SU-DHL-6 (cell line): ENCODE measurements at regions not wholly inside any gene's neighbourhood (a gene's known extent, or its start where the extent isn't known, plus 50 kb on each side); places are given as distances from the start of the nearest gene placed in this dataset.

Experiments
- H2AFZ ChIP-seq: fragments of 200-600 bp; sonication (generic); 2 replicates; pipeline ENCODE4 v1.6.1; 2014; ENCODE audit warnings: low read depth, mild to moderate bottlenecking, moderate library complexity, mixed read lengths, antibody characterized with exemption, low read length; ENCODE audit not compliant: severe bottlenecking
- H3F3A ChIP-seq: fragments of 200-600 bp; shearing (Covaris generic); 2 replicates; pipeline ENCODE4 v1.6.0; 2016; ENCODE audit warnings: antibody characterized with exemption, mild to moderate bottlenecking; ENCODE audit not compliant: insufficient read depth
- H3K27ac ChIP-seq: fragments of 200-600 bp; sonication (generic); 2 replicates; pipeline ENCODE4 v1.5.1; 2016; ENCODE audit warnings: low read depth, mild to moderate bottlenecking, low read length, moderate library complexity, mixed read lengths
- H3K27me3 ChIP-seq: fragments of 200-600 bp; sonication (generic), shearing (Covaris generic); 2 replicates; pipeline ENCODE4 v1.6.0; 2014; ENCODE audit warnings: mild to moderate bottlenecking, low read length
- H3K36me3 ChIP-seq: fragments of 200-600 bp; sonication (generic); 2 replicates; pipeline ENCODE4 v1.6.1; 2014; ENCODE audit warnings: mild to moderate bottlenecking, low read length, mixed read lengths
- H3K4me2 ChIP-seq: fragments of 300-600, 200-600 bp; shearing (Covaris generic), sonication (generic); 2 replicates; pipeline ENCODE4 v1.6.0; 2014; ENCODE audit warnings: low read length, low read depth, mild to moderate bottlenecking; ENCODE audit not compliant: poor library complexity, severe bottlenecking
- H3K4me3 ChIP-seq: fragments of 200-600 bp; sonication (generic); 2 replicates; pipeline ENCODE4 v1.5.1; 2014; ENCODE audit warnings: antibody characterized with exemption, low read length, mild to moderate bottlenecking, mixed read lengths; ENCODE audit not compliant: insufficient read depth, poor library complexity, severe bottlenecking
- H3K79me2 ChIP-seq: fragments of 200-600 bp; sonication (generic); 2 replicates; pipeline ENCODE4 v1.6.1; 2014; ENCODE audit warnings: mild to moderate bottlenecking, low read length, moderate library complexity; ENCODE audit not compliant: insufficient read depth
- H3K9ac ChIP-seq: fragments of 200-600 bp; sonication (generic); 2 replicates; pipeline ENCODE4 v1.7.0; 2014; ENCODE audit warnings: mild to moderate bottlenecking, low read length
- H3K9me2 ChIP-seq: fragments of 200-600 bp; sonication (generic); replicated peaks from 2 replicates; pipeline ENCODE4 v1.6.1; 2014; ENCODE audit warnings: low read length; ENCODE audit not compliant: insufficient read depth
- H3K9me3 ChIP-seq: fragments of 200-600 bp; sonication (generic); 2 replicates; pipeline ENCODE4 v1.6.1; 2014; ENCODE audit warnings: low read length, mixed read lengths; ENCODE audit not compliant: insufficient read depth
- H4K20me1 ChIP-seq: fragments of 200-600 bp; sonication (generic); 2 replicates; pipeline ENCODE4 v1.6.1; 2014; ENCODE audit warnings: low read depth, mild to moderate bottlenecking, antibody characterized with exemption, low read length, moderate library complexity, mixed read lengths
- CTCF ChIP-seq: fragments of 200-600 bp; sonication (generic); IDR thresholded peaks from one replicate; pipeline ENCODE4 v1.5.1; 2017; ENCODE audit warnings: antibody characterized with exemption, mild to moderate bottlenecking, low read length, moderate library complexity; ENCODE audit not compliant: insufficient read depth, poor library complexity, severe bottlenecking
- EZH2phosphoT487 ChIP-seq: fragments of 200-600 bp; sonication (generic), shearing (Covaris generic); conservative IDR thresholded peaks from 2 replicates; pipeline ENCODE4 v1.6.1; 2018; ENCODE audit warnings: mild to moderate bottlenecking, antibody characterized with exemption, low read length, moderate library complexity, mixed read lengths

GRCh38 chr4:52370576-52370975, 288.5 kb downstream of the USP46 start:
- no peak overlapping the region for H3K4me3 ChIP-seq
- no peaks in the 10 kb centered on the region for H4K20me1 ChIP-seq
- H3K27me3 ChIP-seq, result no peaks in the 10 kb centered on the region
- TF ChIP-seq EZH2phosphoT487 (no peak), CTCF (no peak)
- no peak overlapping the region for H3K4me2 ChIP-seq
- H3K36me3 ChIP-seq, result no peaks in the 10 kb centered on the region
- no peaks in the 10 kb centered on the region for H3K9me2 ChIP-seq
- no peaks in the 10 kb centered on the region for H3K79me2 ChIP-seq
- H3K9me3 ChIP-seq, result no peaks in the 10 kb centered on the region
- H3K9ac ChIP-seq, result no peak overlapping the region
- H3F3A ChIP-seq, result no peaks in the 10 kb centered on the region
- H3K27ac ChIP-seq, result no peak overlapping the region
- no peak overlapping the region for H2AFZ ChIP-seq

GRCh38 chr4:52371841-52372240, 287.3 kb downstream of the USP46 start:
- Histone ChIP-seq H3K27me3 (no peaks in the 10 kb centered on the region), H3K9me3 (no peaks in the 10 kb centered on the region), H3K4me2 (no peak overlapping the region), H3K4me3 (no peak overlapping the region), H3K27ac (no peak overlapping the region), H3K36me3 (no peaks in the 10 kb centered on the region), H3K9me2 (no peaks in the 10 kb centered on the region), H3F3A (no peaks in the 10 kb centered on the region), H3K79me2 (no peaks in the 10 kb centered on the region), H3K9ac (no peak overlapping the region), H4K20me1 (no peaks in the 10 kb centered on the region), H2AFZ (no peak overlapping the region)
- TF ChIP-seq CTCF, result no peak
- no peak for TF ChIP-seq EZH2phosphoT487

DNA sequence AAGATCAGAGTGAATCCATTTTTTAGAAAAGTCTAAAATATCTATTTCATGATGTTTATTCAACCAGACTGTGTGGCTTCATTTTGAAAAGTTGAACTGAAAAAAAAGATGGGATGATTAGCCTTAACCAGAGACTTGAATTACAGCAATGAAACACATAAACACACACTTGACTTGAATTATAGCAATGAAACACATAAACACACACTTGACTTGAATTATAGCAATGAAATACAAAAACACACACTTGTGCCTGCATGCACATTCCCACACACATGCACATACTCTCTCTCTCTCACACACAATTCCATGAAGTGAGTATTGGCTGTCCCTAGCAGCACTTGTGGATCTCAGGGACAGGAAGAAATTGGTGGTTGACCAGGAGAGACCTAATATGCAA, 286.8 kb downstream of the USP46 start:
- no peak overlapping the region for H2AFZ ChIP-seq
- H3K27me3 ChIP-seq, result no peaks in the 10 kb centered on the region
- no peaks in the 10 kb centered on the region for H3K9me2 ChIP-seq
- no peak overlapping the region for H3K27ac ChIP-seq
- H3K79me2 ChIP-seq, result no peaks in the 10 kb centered on the region
- TF ChIP-seq CTCF (no peak), EZH2phosphoT487 (no peak)
- H3K4me3 ChIP-seq, result no peak overlapping the region
- H3K4me2 ChIP-seq, result no peak overlapping the region
- no peak overlapping the region for H3K9ac ChIP-seq
- no peaks in the 10 kb centered on the region for H4K20me1 ChIP-seq
- H3F3A ChIP-seq, result no peaks in the 10 kb centered on the region
- H3K36me3 ChIP-seq, result no peaks in the 10 kb centered on the region
- H3K9me3 ChIP-seq, result no peaks in the 10 kb centered on the region

- H3K36me3 ChIP-seq, result no peaks in the 10 kb centered on the region
- TF ChIP-seq EZH2phosphoT487 (no peak), CTCF (no peak)
- H3F3A ChIP-seq, result no peaks in the 10 kb centered on the region
- H3K79me2 ChIP-seq, result no peaks in the 10 kb centered on the region
- H3K27me3 ChIP-seq, result no peaks in the 10 kb centered on the region
- no peak overlapping the region for H3K4me2 ChIP-seq
- no peak overlapping the region for H3K9ac ChIP-seq
- H2AFZ ChIP-seq, result no peak overlapping the region
- H3K27ac ChIP-seq, result no peak overlapping the region
- no peaks in the 10 kb centered on the region for H3K9me3 ChIP-seq
- no peaks in the 10 kb centered on the region for H4K20me1 ChIP-seq
- H3K9me2 ChIP-seq, result no peaks in the 10 kb centered on the region
- no peak overlapping the region for H3K4me3 ChIP-seq
Measured at GRCh38 chr4:52372747-52373146, 286.4 kb downstream of the USP46 start.
